Coronary artery (tissue), 2 donors: ENCODE measurements at regions not wholly inside any gene's neighbourhood (a gene's known extent, or its start where the extent isn't known, plus 50 kb on each side); places are given as distances from the start of the nearest gene placed in this dataset.

Source experiments
- DNase-seq: peaks from one replicate; pipeline ENCODE4 v3.0.0-alpha.2; 2017; ENCODE audit warnings: low spot score
- H3K27ac ChIP-seq, 2 donors: fragments of 200-600 bp; sonication (generic); one replicate each; pipeline ENCODE4 v1.5.1; 2016 to 2019
- H3K4me3 ChIP-seq: fragments of 200-600 bp; sonication (generic); 2 replicates; pipeline ENCODE4 v1.5.1; 2016; ENCODE audit warnings: mild to moderate bottlenecking, moderate library complexity
- CTCF ChIP-seq: fragments of 200-600 bp; sonication (generic); IDR thresholded peaks from one replicate; pipeline ENCODE4 v1.5.1; 2019; ENCODE audit warnings: antibody characterized with exemption

GRCh38 chr2:151159109-151159662 lies 102.5 kb downstream of the RBM43 start:
- H3K4me3 ChIP-seq: no peak overlapping the region
- no peak overlapping the region for H3K27ac ChIP-seq
- DNase-seq: no peak
- TF ChIP-seq CTCF: no peak

DNA sequence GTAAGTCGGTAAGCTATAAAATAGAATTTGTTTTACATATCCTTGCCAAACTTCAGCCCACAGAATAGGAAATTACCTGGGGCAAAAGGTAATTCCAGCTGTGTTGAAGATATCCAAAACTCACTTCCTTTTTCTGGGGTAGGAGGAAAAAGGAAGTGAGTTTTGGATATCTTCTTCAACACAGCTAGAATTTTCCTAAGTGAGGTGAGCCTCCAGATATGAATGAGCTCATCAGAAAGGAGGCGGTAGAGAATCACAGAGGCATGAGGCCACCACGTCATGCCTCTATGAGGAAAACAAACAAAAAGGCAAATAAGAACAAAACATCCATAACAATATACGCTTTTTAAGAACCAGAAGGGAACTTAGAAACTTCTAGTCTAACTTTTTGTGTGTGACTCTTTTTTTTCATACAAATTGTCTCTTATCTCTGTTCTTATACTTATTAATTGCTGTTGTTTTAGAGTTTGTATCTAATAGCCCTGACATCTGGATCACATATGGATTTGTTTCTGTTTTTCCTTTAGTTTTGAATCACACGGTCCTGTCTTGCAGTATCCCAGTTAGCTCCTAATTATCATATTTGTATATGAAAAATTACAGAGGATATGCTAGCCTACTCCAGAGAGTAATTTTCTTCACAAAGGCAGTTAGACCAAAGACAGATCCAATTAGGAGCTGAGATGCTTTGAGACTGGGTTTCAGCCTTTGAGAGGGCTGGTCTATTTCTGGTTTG lies 104.5 kb downstream of the RBM43 start:
- TF ChIP-seq CTCF: no peak
- H3K27ac ChIP-seq: no peak overlapping the region
- no peak overlapping the region for H3K4me3 ChIP-seq
- DNase-seq: no peak

DNA sequence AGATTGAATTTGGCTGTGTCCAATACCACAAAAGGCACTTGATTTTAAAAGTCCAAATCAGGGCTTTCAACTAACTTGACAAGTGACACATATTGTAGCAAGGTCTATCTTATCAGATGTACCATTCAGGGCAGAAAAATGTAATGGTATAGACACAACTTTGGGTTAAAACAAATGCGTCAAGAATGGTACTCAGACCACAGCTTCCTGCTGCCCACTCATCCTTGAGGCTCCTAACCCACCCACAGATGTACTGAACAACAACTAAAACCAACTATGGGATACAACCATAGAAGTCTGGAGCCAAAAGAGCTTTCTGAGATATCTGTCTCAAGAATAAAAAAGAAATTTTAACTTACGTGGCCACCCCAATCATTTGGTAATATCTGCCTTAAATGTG lies 105.2 kb downstream of the RBM43 start:
- no peak overlapping the region for H3K4me3 ChIP-seq
- TF ChIP-seq CTCF: no peak

GRCh38 chr2:151153601-151154000 lies 108.1 kb downstream of the RBM43 start:
- no peak overlapping the region for H3K4me3 ChIP-seq
- no peak for TF ChIP-seq CTCF
- no peak for DNase-seq
- no peak overlapping the region for H3K27ac ChIP-seq

More for the DNA sequence above, 105.2 kb downstream of the RBM43 start:
- no peak overlapping the region for H3K27ac ChIP-seq
- no peak for DNase-seq

DNA sequence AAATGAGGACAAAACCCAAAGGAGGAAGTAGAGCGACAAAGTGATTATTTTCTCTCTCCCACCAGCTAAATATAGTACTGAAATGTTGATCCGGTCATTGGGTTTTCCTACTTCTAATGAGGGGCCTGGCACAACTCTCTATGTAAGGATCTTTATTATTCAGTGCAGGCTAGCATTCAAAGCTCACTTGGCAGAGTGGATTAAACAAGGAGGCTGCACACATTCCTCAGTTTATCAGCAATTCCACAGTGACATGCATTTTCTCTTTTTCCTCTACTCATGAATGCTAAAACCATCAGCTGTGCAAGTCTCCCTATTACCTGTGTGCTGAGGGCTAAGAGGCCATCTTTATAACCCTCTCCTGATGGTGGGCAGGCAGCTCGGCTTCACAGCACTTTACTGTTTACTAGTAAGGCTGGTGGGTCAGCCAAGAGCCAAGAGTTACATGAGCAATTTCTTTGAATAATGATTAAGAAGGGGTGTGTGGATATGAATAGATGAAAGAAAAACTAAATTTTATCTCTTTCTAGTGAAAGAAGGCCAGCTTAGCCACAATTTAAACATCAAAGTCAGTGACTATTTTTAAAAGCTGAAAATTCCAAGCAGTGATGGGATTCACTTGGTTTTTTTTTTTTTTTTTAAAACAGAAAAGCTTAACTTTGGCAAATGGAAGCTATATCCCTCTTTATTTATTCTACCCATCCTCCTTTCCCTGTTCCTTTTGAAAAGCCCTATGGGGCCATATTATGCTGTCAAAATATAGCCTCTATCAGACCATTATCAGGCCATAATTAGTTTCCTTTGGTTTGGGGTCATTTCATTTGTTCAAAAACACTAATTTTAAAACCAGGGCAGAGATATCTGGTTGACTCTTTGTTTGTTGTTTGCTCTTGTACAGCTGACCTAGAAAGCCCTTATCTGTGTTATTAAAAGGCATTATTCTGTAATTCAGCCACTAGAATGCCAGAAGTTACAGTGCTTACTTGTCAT lies 111.0 kb downstream of the RBM43 start:
- no peak overlapping the region for H3K27ac ChIP-seq
- no peak overlapping the region for H3K4me3 ChIP-seq
- TF ChIP-seq CTCF: no peak
- no peak for DNase-seq

- no peak for TF ChIP-seq CTCF
- DNase-seq: no peak
- Histone ChIP-seq H3K27ac (no peak overlapping the region), H3K4me3 (no peak overlapping the region)
Measured at GRCh38 chr2:151138507-151138906, 123.2 kb downstream of the RBM43 start.
